Lower leg skin (tissue), 4 donors: ENCODE measurements at regions not wholly inside any gene's neighbourhood (a gene's known extent, or its start where the extent isn't known, plus 50 kb on each side); places are given as distances from the start of the nearest gene placed in this dataset.

Experiments used
- DNase-seq, 2 donors: peaks; one replicate each; pipeline ENCODE4 v3.0.0-alpha.2; 2019; ENCODE audit warnings: low spot score in 2 of 2
- H3K4me3 ChIP-seq: fragments of 200-600 bp; sonication (generic); 2 replicates; pipeline ENCODE4 v1.5.1; 2017; ENCODE audit warnings: mild to moderate bottlenecking, low read depth; ENCODE audit not compliant: poor library complexity, severe bottlenecking
- CTCF ChIP-seq, 3 donors: fragments of 450-650 bp; IDR thresholded peaks; one replicate each; pipeline ENCODE4 v1.5.1; 2016; ENCODE audit warnings: antibody characterized with exemption in 3 of 3, mild to moderate bottlenecking in 3 of 3, moderate library complexity in 2 of 3
- POLR2A ChIP-seq, 2 donors: fragments of 450-650 bp; IDR thresholded peaks; one replicate each; pipeline ENCODE4 v1.6.1; 2016 to 2017; ENCODE audit warnings: antibody characterized with exemption in 2 of 2, mild to moderate bottlenecking in 1 of 2, moderate library complexity in 1 of 2
- WGBS, 2 donors: methylation state at CpG; one replicate each; pipeline ENCODE4 v1.1.5; 2018; 5-methylcytosine and 5-hydroxymethylcytosine counted together
- intact Hi-C: fragments of 100-400 bp; cut with DNase I; formaldehyde crosslinking; loops from one replicate; pipeline ENCODE4 v1.15.0; 2023; ENCODE audit warnings: low total_unique reads

- no peak for DNase-seq
- 82 to 84% methylated on average over 2 of the region's 2 CpGs for WGBS, 2 donors
- no peak for TF ChIP-seq POLR2A (IDR thresholded peaks at IDR 0.05)
- no peak for TF ChIP-seq CTCF (IDR thresholded peaks at IDR 0.05)
- intact Hi-C loops, result no loop called here
- no peak overlapping the region for H3K4me3 ChIP-seq
These were observed 578.7 kb upstream of the PABPC4L start for GRCh38 chr4:134780244-134780643.

GRCh38 chr4:134777606-134778005 is 576.0 kb upstream of the PABPC4L start:
- WGBS, 2 donors, result 3 to 11% methylated on average over 2 of the region's 2 CpGs
- no peak for TF ChIP-seq CTCF (IDR thresholded peaks at IDR 0.05)
- TF ChIP-seq POLR2A (IDR thresholded peaks at IDR 0.05), result no peak
- H3K4me3 ChIP-seq, result no peak overlapping the region
- no peak for DNase-seq
- intact Hi-C loops, result no loop called here

GRCh38 chr4:134773497-134774000 is 572.0 kb upstream of the PABPC4L start:
- H3K4me3 ChIP-seq, result no peak overlapping the region
- TF ChIP-seq POLR2A (IDR thresholded peaks at IDR 0.05) (no peak), CTCF (IDR thresholded peaks at IDR 0.05) (no peak)
- DNase-seq, result no peak
- intact Hi-C loops, result no loop called here
- WGBS, 2 donors, result 37 to 67% methylated on average over 4 of the region's 4 CpGs

- TF ChIP-seq CTCF (IDR thresholded peaks at IDR 0.05), result no peak
- TF ChIP-seq POLR2A (IDR thresholded peaks at IDR 0.05), result no peak
- no peak for DNase-seq
- H3K4me3 ChIP-seq, result no peak overlapping the region
- 59 to 64% methylated on average over 4 of the region's 4 CpGs for WGBS, 2 donors
- intact Hi-C loops, result no loop called here
These were observed 560.5 kb upstream of the PABPC4L start for GRCh38 chr4:134762053-134762452.

- TF ChIP-seq POLR2A (IDR thresholded peaks at IDR 0.05) (no peak), CTCF (IDR thresholded peaks at IDR 0.05) (no peak)
- DNase-seq, result no peak
- intact Hi-C loops, result no loop called here
- no peak overlapping the region for H3K4me3 ChIP-seq
- WGBS, 2 donors, result 77 to 86% methylated on average over 3 of the region's 3 CpGs
These were observed 554.8 kb upstream of the PABPC4L start for GRCh38 chr4:134756421-134756820.

- 65% methylated on average over 6 of the region's 6 CpGs for WGBS, 2 donors
- TF ChIP-seq POLR2A (IDR thresholded peaks at IDR 0.05), result no peak
- TF ChIP-seq CTCF (IDR thresholded peaks at IDR 0.05), result no peak
- H3K4me3 ChIP-seq, result no peak overlapping the region
- intact Hi-C loops, result no loop called here
- no peak for DNase-seq
These were observed 552.9 kb upstream of the PABPC4L start for GRCh38 chr4:134754301-134755019.
